SK-N-SH treated with all-trans-retinoic acid at 6 μM for 48 hours (cell line): ENCODE measurements at regions not wholly inside any gene's neighbourhood (a gene's known extent, or its start where the extent isn't known, plus 50 kb on each side); places are given as distances from the start of the nearest gene placed in this dataset.

Experiments used
- ATAC-seq: fragments of 200-7000 bp; cut with Tn5 transposase; 3 replicates; pipeline ENCODE4 v1.9.1; 2020; ENCODE audit warnings: mild to moderate bottlenecking, moderate library complexity
- ARNTL ChIP-seq: fragments of 450-650 bp; formaldehyde crosslinking; IDR thresholded peaks from 2 replicates; pipeline ENCODE4 v1.5.0; 2020; ENCODE audit warnings: low read depth, mild to moderate bottlenecking, moderate library complexity, borderline replicate concordance
- BACH2 ChIP-seq: fragments of 250-450 bp; sonication (Bioruptor Pico); IDR thresholded peaks from 2 replicates; pipeline ENCODE4 v1.9.0; 2021; ENCODE audit warnings: mild to moderate bottlenecking, borderline replicate concordance
- CREB5 ChIP-seq: fragments of 250-450 bp; sonication (Bioruptor Pico); IDR thresholded peaks from 2 replicates; pipeline ENCODE4 v1.5.1; 2020; ENCODE audit warnings: low read depth, mild to moderate bottlenecking, moderate library complexity
- CSDC2 ChIP-seq: fragments of 250-450 bp; sonication (Bioruptor Pico); IDR thresholded peaks from 2 replicates; pipeline ENCODE4 v1.5.0; 2020; ENCODE audit warnings: mild to moderate bottlenecking, moderate library complexity
- CSRNP3 ChIP-seq: fragments of 250-450 bp; sonication (Bioruptor Pico); IDR thresholded peaks from 2 replicates; pipeline ENCODE4 v1.5.1; 2021; ENCODE audit warnings: mild to moderate bottlenecking, moderate library complexity
- ESRRG ChIP-seq: fragments of 250-450 bp; sonication (Bioruptor Pico); IDR thresholded peaks from 2 replicates; pipeline ENCODE4 v1.6.1; 2021; ENCODE audit warnings: mild to moderate bottlenecking
- GLIS3 ChIP-seq: fragments of 250-450 bp; sonication (Bioruptor Pico); IDR thresholded peaks from 2 replicates; pipeline ENCODE4 v1.5.0; 2020; ENCODE audit warnings: mild to moderate bottlenecking, moderate library complexity
- ISL1 ChIP-seq: fragments of 250-450 bp; sonication (Bioruptor Pico); IDR thresholded peaks from 2 replicates; pipeline ENCODE4 v2.1.2; 2022; ENCODE audit warnings: mild to moderate bottlenecking, moderate library complexity
- OSR1 ChIP-seq: fragments of 250-450 bp; sonication (Bioruptor Pico); IDR thresholded peaks from 2 replicates; pipeline ENCODE4 v1.8.0; 2022; ENCODE audit warnings: moderate library complexity, mild to moderate bottlenecking, inconsistent platforms
- PATZ1 ChIP-seq: fragments of 250-450 bp; sonication (Bioruptor Pico); IDR thresholded peaks from 2 replicates; pipeline ENCODE4 v1.8.0; 2020; ENCODE audit warnings: mild to moderate bottlenecking, moderate library complexity, borderline replicate concordance
- POU6F1 ChIP-seq: fragments of 250-450 bp; sonication (Bioruptor Pico); IDR thresholded peaks from 2 replicates; pipeline ENCODE4 v1.8.0; 2021; ENCODE audit warnings: low read depth, mild to moderate bottlenecking, moderate library complexity, borderline replicate concordance
- PPARA ChIP-seq: fragments of 250-450 bp; sonication (Bioruptor Pico); IDR thresholded peaks from 2 replicates; pipeline ENCODE4 v1.5.0; 2020; ENCODE audit warnings: mild to moderate bottlenecking, borderline replicate concordance
- RARB ChIP-seq: fragments of 250-450 bp; sonication (Bioruptor Pico); IDR thresholded peaks from 2 replicates; pipeline ENCODE4 v1.8.0; 2021; ENCODE audit warnings: mild to moderate bottlenecking, moderate library complexity
- SNAI2 ChIP-seq: fragments of 250-450 bp; sonication (Bioruptor Pico); IDR thresholded peaks from 2 replicates; pipeline ENCODE4 v1.5.0; 2020; ENCODE audit warnings: mild to moderate bottlenecking, moderate library complexity
- TCF4 ChIP-seq: fragments of 250-450 bp; sonication (Bioruptor Pico); IDR thresholded peaks from 2 replicates; pipeline ENCODE4 v1.8.0; 2021; ENCODE audit warnings: mild to moderate bottlenecking, moderate library complexity, borderline replicate concordance
- TOX ChIP-seq: fragments of 250-450 bp; sonication (Bioruptor Pico); IDR thresholded peaks from 2 replicates; pipeline ENCODE4 v1.8.0; 2021; ENCODE audit warnings: mild to moderate bottlenecking, moderate library complexity, borderline replicate concordance
- TSHZ2 ChIP-seq: fragments of 250-450 bp; sonication (Bioruptor Pico); IDR thresholded peaks from 2 replicates; pipeline ENCODE4 v1.5.0; 2020; ENCODE audit warnings: mild to moderate bottlenecking, moderate library complexity
- ZC3H10 ChIP-seq: fragments of 250-450 bp; sonication (Bioruptor Pico); IDR thresholded peaks from 2 replicates; pipeline ENCODE4 v1.5.1; 2021; ENCODE audit warnings: mild to moderate bottlenecking, moderate library complexity
- ZFP3 ChIP-seq: fragments of 250-450 bp; sonication (Bioruptor Pico); IDR thresholded peaks from 2 replicates; pipeline ENCODE4 v1.5.0; 2020; ENCODE audit warnings: mild to moderate bottlenecking, moderate library complexity
- ZFP30 ChIP-seq: fragments of 450-650 bp; formaldehyde crosslinking; IDR thresholded peaks from 2 replicates; pipeline ENCODE4 v1.5.0; 2022; ENCODE audit warnings: mild to moderate bottlenecking, moderate library complexity
- ZNF565 ChIP-seq: fragments of 450-650 bp; formaldehyde crosslinking; conservative IDR thresholded peaks from 2 replicates; pipeline ENCODE4 v1.5.0; 2020; ENCODE audit warnings: low read depth, mild to moderate bottlenecking, moderate library complexity
- ZNF70 ChIP-seq: fragments of 450-650 bp; formaldehyde crosslinking; IDR thresholded peaks from 2 replicates; pipeline ENCODE4 v1.5.0; 2020; ENCODE audit warnings: mild to moderate bottlenecking, moderate library complexity
- ZNF8 ChIP-seq: fragments of 450-650 bp; formaldehyde crosslinking; IDR thresholded peaks from 2 replicates; pipeline ENCODE4 v1.5.0; 2020; ENCODE audit warnings: mild to moderate bottlenecking, moderate library complexity

GRCh38 chr12:30152705-30153104 is 369.0 kb upstream of the TMTC1 start:
- ATAC-seq = no peak
- no peak for TF ChIP-seq ZNF8
- no peak for TF ChIP-seq GLIS3 (CRISPR knock-in tag)
- TF ChIP-seq ESRRG (CRISPR knock-in tag) = no peak
- no peak for TF ChIP-seq ZNF565 (CRISPR knock-in tag)
- no peak for TF ChIP-seq OSR1 (CRISPR knock-in tag)
- no peak for TF ChIP-seq ZNF70 (CRISPR knock-in tag)

- no peak for TF ChIP-seq ISL1 (CRISPR knock-in tag)
- TF ChIP-seq TCF4 (CRISPR knock-in tag) = no peak
- TF ChIP-seq ZC3H10 = no peak
- TF ChIP-seq ARNTL (CRISPR knock-in tag) = no peak
- TF ChIP-seq ZFP30 = no peak
- TF ChIP-seq CSDC2 (CRISPR knock-in tag) = no peak
- no peak for TF ChIP-seq PATZ1 (CRISPR knock-in tag)
- TF ChIP-seq BACH2 = no peak
- no peak for TF ChIP-seq TOX
- TF ChIP-seq ZFP3 (CRISPR knock-in tag) = no peak
- TF ChIP-seq ESRRG (CRISPR knock-in tag) = no peak
- no peak for TF ChIP-seq OSR1 (CRISPR knock-in tag)
- TF ChIP-seq POU6F1 (CRISPR knock-in tag) = no peak
- no peak for TF ChIP-seq SNAI2
- TF ChIP-seq CSRNP3 (CRISPR knock-in tag) = no peak
- no peak for TF ChIP-seq ZNF8
- no peak for TF ChIP-seq GLIS3 (CRISPR knock-in tag)
- TF ChIP-seq, all 23 proteins: peak for 0
- ATAC-seq = no peak
Measured at GRCh38 chr12:30151831-30152230, 368.1 kb upstream of the TMTC1 start.

- TF ChIP-seq ZNF70 (CRISPR knock-in tag) (no peak), CREB5 (CRISPR knock-in tag) (no peak), RARB (no peak), ZNF8 (no peak), TOX (no peak), TSHZ2 (CRISPR knock-in tag) (no peak), POU6F1 (CRISPR knock-in tag) (no peak), ZFP30 (no peak), BACH2 (no peak), CSRNP3 (CRISPR knock-in tag) (no peak), OSR1 (CRISPR knock-in tag) (no peak), GLIS3 (CRISPR knock-in tag) (no peak), PPARA (no peak), TCF4 (CRISPR knock-in tag) (no peak), ZFP3 (CRISPR knock-in tag) (no peak), ESRRG (CRISPR knock-in tag) (no peak), ISL1 (CRISPR knock-in tag) (no peak)
- ATAC-seq = no peak
Measured at GRCh38 chr12:30146561-30146960, 362.8 kb upstream of the TMTC1 start.
